H54 (cell line): ENCODE measurements at regions not wholly inside any gene's neighbourhood (a gene's known extent, or its start where the extent isn't known, plus 50 kb on each side); places are given as distances from the start of the nearest gene placed in this dataset.

Source experiments
- DNase-seq: peaks from one replicate; pipeline ENCODE4 v3.0.0; 2011; ENCODE audit warnings: low spot score, mixed read lengths; ENCODE audit not compliant: insufficient read length
- FAIRE-seq: peaks from 3 replicates; lab custom pipeline; 2011; peaks lifted over from hg19 to GRCh38; lab: Jason Lieb, UNC
- POLR2A ChIP-seq: IDR thresholded peaks from 2 replicates; pipeline ENCODE4 v1.6.1; 2011; ENCODE audit warnings: low read depth, mild to moderate bottlenecking, low read length

DNA sequence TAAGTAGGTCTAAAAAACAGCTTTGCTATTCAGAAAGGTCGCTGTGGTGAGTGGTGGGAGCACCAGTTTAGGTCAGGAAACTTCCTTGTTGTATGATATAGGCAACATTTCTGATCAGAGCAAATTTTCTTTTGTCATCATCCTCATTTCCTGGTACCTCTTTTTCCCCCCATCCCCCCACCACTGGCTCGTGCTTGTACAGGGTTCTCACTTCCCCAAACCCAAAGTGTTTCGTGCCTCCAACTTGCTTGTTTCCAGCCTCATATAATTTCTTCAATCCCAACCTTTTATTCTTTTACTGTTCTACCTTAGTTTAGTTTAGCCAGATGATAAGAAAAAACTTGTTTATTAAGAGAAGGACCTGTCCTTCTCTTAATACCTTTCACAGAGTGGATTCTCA, 209.4 kb upstream of the JAG1 start:
- FAIRE-seq, result no peak
- DNase-seq, result no peak
- TF ChIP-seq POLR2A, result no peak

- TF ChIP-seq POLR2A, result no peak
- DNase-seq (no peak), FAIRE-seq (no peak)
These were observed 219.5 kb upstream of the JAG1 start for GRCh38 chr20:10893321-10893720.

DNA sequence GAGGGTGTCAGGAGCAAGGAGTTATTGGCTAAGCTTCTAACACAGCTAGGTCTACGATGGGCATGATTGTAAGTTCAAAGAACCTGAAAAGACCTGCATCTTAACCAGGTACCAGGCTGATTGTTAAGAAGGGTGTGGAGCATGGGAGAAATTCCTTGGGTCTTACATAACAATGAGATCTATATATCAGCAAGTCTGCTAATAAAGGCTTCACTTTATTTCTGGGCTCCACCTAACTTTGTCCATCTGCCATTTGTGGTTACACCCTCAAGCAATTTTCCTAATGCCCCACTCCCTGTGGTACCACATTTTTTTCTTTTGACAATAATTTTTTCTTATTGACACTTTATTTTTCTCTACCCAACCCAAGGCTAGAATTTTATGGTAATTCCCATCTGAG, 223.5 kb upstream of the JAG1 start:
- DNase-seq (no peak), FAIRE-seq (no peak)
- no peak for TF ChIP-seq POLR2A

- no peak for DNase-seq
- TF ChIP-seq POLR2A, result no peak
- FAIRE-seq, result no peak
These were observed 224.8 kb upstream of the JAG1 start for GRCh38 chr20:10898552-10898951.

DNA sequence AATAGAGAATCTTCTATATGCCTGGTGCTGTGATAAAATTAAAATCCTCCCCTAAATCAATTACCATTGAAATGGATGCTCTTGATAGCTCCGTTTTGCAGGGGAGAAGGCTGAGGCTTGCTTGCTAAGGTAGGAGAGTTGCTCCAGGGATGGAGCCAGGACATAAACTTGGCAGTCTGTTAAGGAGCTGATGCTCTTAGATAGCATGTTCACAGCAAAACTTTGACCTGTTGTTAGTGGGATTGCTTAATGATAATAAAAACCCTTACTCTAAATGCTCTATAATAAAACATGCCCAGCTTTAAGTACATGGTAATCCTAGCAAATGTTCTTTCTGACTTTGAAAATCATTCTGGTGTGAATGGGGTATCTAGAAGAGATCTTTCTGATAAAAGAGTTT, 228.4 kb upstream of the JAG1 start:
- FAIRE-seq (no peak), DNase-seq (no peak)
- no peak for TF ChIP-seq POLR2A

DNA sequence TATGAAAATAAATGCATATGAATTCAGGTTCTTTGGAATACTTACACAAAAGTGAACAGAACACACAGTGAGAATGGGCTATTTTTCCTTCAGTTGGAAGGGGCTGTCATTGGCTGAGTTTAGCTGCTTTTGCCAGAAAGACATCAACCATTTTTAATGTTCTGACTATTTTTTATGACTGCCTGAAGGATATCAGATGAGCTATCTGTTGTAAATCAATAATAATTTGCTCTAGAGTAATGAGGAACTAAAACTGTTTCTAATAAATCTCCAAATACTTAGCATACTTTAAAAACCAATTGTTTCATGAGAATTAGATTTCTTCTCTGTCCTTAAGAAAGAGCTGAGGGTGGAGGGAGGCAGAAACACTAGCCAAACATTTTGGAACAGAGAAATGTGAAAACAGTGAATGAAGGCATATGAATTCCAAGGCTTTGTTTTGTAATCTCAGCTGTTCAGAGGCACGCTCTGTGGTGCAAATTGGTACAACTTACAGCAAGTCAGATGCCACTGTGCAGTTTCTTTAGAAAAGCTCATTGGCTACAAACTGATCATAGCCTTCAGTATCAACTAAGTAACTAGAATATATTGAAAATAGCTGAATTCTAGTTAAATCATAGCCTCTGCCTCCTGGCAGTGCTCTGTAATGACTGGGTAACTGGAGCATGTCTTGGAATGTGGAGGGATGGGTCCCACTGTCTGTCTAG, 228.9 kb upstream of the JAG1 start:
- DNase-seq, result no peak
- no peak for FAIRE-seq
- TF ChIP-seq POLR2A, result no peak

- TF ChIP-seq POLR2A, result no peak
- DNase-seq (no peak), FAIRE-seq (no peak)
These were observed 233.0 kb upstream of the JAG1 start for GRCh38 chr20:10906834-10907233.

GRCh38 chr20:10909803-10910202, 236.0 kb upstream of the JAG1 start:
- DNase-seq, result no peak
- no peak for TF ChIP-seq POLR2A
- no peak for FAIRE-seq

GRCh38 chr20:10910535-10911178, 236.9 kb upstream of the JAG1 start:
- DNase-seq (no peak), FAIRE-seq (no peak)
- no peak for TF ChIP-seq POLR2A

- no peak for DNase-seq
- no peak for TF ChIP-seq POLR2A
- FAIRE-seq, result no peak
These were observed 237.5 kb upstream of the JAG1 start for GRCh38 chr20:10911298-10911697.

DNA sequence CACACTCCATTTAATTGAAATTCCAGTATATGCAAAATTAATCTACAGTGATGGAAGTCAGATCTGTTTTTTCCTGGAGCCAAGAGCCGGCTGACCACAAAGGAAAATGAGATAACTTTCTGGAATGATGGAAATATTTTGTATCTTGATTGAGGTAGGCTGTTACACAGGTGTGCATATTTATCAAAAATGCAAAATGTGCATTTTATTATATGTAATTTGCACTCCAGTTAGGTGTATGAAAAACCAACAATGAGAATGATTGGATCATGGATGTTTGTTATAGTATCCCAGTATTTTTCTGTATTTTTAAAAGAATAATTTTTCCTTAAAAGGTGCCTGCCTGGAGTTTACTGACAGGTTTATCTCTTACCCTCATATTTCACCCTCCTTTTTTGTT, 242.0 kb upstream of the JAG1 start:
- no peak for FAIRE-seq
- no peak for TF ChIP-seq POLR2A
- no peak for DNase-seq

GRCh38 chr20:10916312-10916711, 242.5 kb upstream of the JAG1 start:
- FAIRE-seq (no peak), DNase-seq (no peak)
- TF ChIP-seq POLR2A, result no peak

DNA sequence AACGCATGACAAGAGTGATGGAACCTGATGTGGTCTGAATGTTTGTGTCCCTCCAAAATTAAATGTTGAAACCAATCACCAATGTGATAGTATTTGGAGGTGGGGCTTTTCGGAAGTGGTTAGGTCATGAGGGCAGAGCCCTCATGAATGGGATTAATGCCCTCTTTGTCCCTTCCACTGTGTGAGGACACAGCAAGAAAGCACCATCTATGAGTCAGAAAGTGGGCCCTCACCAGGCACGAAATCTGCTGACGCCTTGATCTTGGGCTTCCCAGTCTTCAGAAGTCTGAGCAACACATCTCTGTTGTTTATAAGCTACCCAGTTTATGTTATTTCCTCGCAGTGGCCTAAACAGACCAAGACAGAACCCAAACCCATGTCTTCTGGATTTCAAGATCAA, 244.0 kb upstream of the JAG1 start:
- no peak for TF ChIP-seq POLR2A
- no peak for FAIRE-seq
- DNase-seq, result no peak

GRCh38 chr20:10919396-10920140, 245.8 kb upstream of the JAG1 start:
- DNase-seq (peak; percentile 35), FAIRE-seq (peak; percentile 95)
- no peak for TF ChIP-seq POLR2A
